Esophagus squamous epithelium (tissue), 4 donors: ENCODE measurements at regions not wholly inside any gene's neighbourhood (a gene's known extent, or its start where the extent isn't known, plus 50 kb on each side); places are given as distances from the start of the nearest gene placed in this dataset.

Experiments used
- POLR2A ChIP-seq, 4 donors: fragments of 450-650 bp; IDR thresholded peaks; one replicate each; pipeline ENCODE4 v1.6.1; 2017; ENCODE audit warnings: antibody characterized with exemption in 4 of 4, mild to moderate bottlenecking in 4 of 4, moderate library complexity in 3 of 4
- TF ChIP-seq, protein P1 (sequence below), 6 experiments: fragments of 450-650 bp in 4 of 6; fragments of 200-600 bp in 2 of 6; sonication (generic) in 2 of 6; IDR thresholded peaks; one replicate each; pipeline ENCODE4 v1.5.1; 2016 to 2019; ENCODE audit warnings: antibody characterized with exemption in 6 of 6, mild to moderate bottlenecking in 4 of 6, moderate library complexity in 4 of 6

GRCh38 chr6:121579478-121579877 lies 144.0 kb downstream of the GJA1 start:
- no peak for TF ChIP-seq POLR2A (IDR thresholded peaks at IDR 0.05)
- TF ChIP-seq, protein P1, sequence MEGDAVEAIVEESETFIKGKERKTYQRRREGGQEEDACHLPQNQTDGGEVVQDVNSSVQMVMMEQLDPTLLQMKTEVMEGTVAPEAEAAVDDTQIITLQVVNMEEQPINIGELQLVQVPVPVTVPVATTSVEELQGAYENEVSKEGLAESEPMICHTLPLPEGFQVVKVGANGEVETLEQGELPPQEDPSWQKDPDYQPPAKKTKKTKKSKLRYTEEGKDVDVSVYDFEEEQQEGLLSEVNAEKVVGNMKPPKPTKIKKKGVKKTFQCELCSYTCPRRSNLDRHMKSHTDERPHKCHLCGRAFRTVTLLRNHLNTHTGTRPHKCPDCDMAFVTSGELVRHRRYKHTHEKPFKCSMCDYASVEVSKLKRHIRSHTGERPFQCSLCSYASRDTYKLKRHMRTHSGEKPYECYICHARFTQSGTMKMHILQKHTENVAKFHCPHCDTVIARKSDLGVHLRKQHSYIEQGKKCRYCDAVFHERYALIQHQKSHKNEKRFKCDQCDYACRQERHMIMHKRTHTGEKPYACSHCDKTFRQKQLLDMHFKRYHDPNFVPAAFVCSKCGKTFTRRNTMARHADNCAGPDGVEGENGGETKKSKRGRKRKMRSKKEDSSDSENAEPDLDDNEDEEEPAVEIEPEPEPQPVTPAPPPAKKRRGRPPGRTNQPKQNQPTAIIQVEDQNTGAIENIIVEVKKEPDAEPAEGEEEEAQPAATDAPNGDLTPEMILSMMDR (IDR thresholded peaks at IDR 0.05) = no peak
